OCI-LY7 (cell line): ENCODE measurements at regions not wholly inside any gene's neighbourhood (a gene's known extent, or its start where the extent isn't known, plus 50 kb on each side); places are given as distances from the start of the nearest gene placed in this dataset.

Experiments
- BruUV-seq: library from RNA; stranded (reverse); fragments of 400-500 nt; replicated peaks from 2 replicates; lab custom pipeline; 2021; lab: Mats Ljungman, UMichigan
- CTCF ChIA-PET: fragments of 300-600 bp; sonication (Branson Sonifier 250); formaldehyde crosslinking; loops from one replicate; lab custom pipeline; 2022; ENCODE audit warnings: antibody characterized with exemption; ENCODE audit not compliant: unreplicated experiment; lab: Charles Lee
- POLR2A ChIA-PET: fragments of 300-600 bp; sonication (Branson Sonifier 250); formaldehyde crosslinking; loops from one replicate; lab custom pipeline; 2022; ENCODE audit warnings: antibody characterized with exemption; lab: Charles Lee
- DNase-seq: peaks from one replicate; pipeline ENCODE4 v3.0.0-alpha.2; 2015; ENCODE audit warnings: low spot score
- H2AFZ ChIP-seq: fragments of 200-600 bp; sonication (generic), shearing (Covaris generic); 2 replicates; pipeline ENCODE4 v1.6.1; 2014; ENCODE audit warnings: mild to moderate bottlenecking, antibody characterized with exemption, low read length, moderate library complexity
- H3K27ac ChIP-seq: fragments of 200-600 bp; sonication (generic); 2 replicates; pipeline ENCODE4 v1.5.1; 2014; ENCODE audit warnings: mixed run types, low read depth, mild to moderate bottlenecking, moderate library complexity, low read length, inconsistent platforms; ENCODE audit not compliant: poor library complexity, severe bottlenecking
- H3K36me3 ChIP-seq: fragments of 200-600 bp; sonication (generic); 2 replicates; pipeline ENCODE4 v1.6.1; 2014; ENCODE audit warnings: mild to moderate bottlenecking, antibody characterized with exemption, low read length, moderate library complexity, mixed read lengths; ENCODE audit not compliant: insufficient read depth
- H3K4me1 ChIP-seq: fragments of 200-600 bp; sonication (generic); 2 replicates; pipeline ENCODE4 v1.5.1; 2014; ENCODE audit warnings: mild to moderate bottlenecking, low read length; ENCODE audit not compliant: insufficient read depth, poor library complexity, severe bottlenecking
- H3K4me2 ChIP-seq: fragments of 200-600 bp; sonication (generic); 2 replicates; pipeline ENCODE4 v1.6.1; 2014; ENCODE audit warnings: mild to moderate bottlenecking, low read length
- H3K4me3 ChIP-seq: fragments of 200-600 bp; sonication (generic); 2 replicates; pipeline ENCODE4 v1.5.1; 2014; ENCODE audit warnings: mild to moderate bottlenecking, low read depth, low read length; ENCODE audit not compliant: poor library complexity, severe bottlenecking
- H3K79me2 ChIP-seq: fragments of 200-600 bp; sonication (generic); 2 replicates; pipeline ENCODE4 v1.6.1; 2016; ENCODE audit warnings: low read depth, mild to moderate bottlenecking, low read length, moderate library complexity, mixed read lengths; ENCODE audit not compliant: insufficient read depth
- H3K9me2 ChIP-seq: fragments of 200-600 bp; sonication (generic); 2 replicates; pipeline ENCODE4 v1.6.1; 2016; ENCODE audit warnings: mild to moderate bottlenecking, low read length, mixed read lengths; ENCODE audit not compliant: insufficient read depth
- H3K9me3 ChIP-seq: fragments of 200-600 bp; sonication (generic); 2 replicates; pipeline ENCODE4 v1.6.1; 2014; ENCODE audit warnings: mild to moderate bottlenecking, mixed run types, low read length, mixed read lengths
- H4K20me1 ChIP-seq: fragments of 200-600 bp; sonication (generic); 2 replicates; pipeline ENCODE4 v1.6.1; 2014; ENCODE audit warnings: mild to moderate bottlenecking, antibody characterized with exemption, low read length, moderate library complexity, mixed read lengths; ENCODE audit not compliant: insufficient read depth
- CTCF ChIP-seq: fragments of 200-600 bp; sonication (generic); conservative IDR thresholded peaks from 2 replicates; pipeline ENCODE4 v1.5.1; 2014; ENCODE audit warnings: mild to moderate bottlenecking, antibody characterized with exemption, low read length, moderate library complexity, mixed read lengths
- EZH2phosphoT487 ChIP-seq: fragments of 200-600 bp; sonication (generic); IDR thresholded peaks from 2 replicates; pipeline ENCODE4 v1.6.1; 2018; ENCODE audit warnings: low read depth, borderline replicate concordance, mild to moderate bottlenecking, mixed run types, antibody characterized with exemption, low read length, moderate library complexity, mixed read lengths
- intact Hi-C: fragments of 100-400 bp; cut with micrococcal nuclease; formaldehyde crosslinking; loops from one replicate; pipeline ENCODE4 v1.10.0; 2022; ENCODE audit not compliant: unreplicated experiment

GRCh38 chr12:131353376-131353775 is 357.5 kb upstream of the SFSWAP start:
- TF ChIP-seq CTCF (no peak), EZH2phosphoT487 (no peak)
- Histone ChIP-seq H3K9me2 (no peaks in the 10 kb centered on the region), H3K79me2 (no peaks in the 10 kb centered on the region), H3K27ac (no peak overlapping the region), H3K9me3 (peaks cover 7% of the 10 kb centered on the region; the same call in 1 of the 2 replicates), H3K36me3 (no peaks in the 10 kb centered on the region), H3K4me2 (no peak overlapping the region), H3K4me3 (no peak overlapping the region), H3K4me1 (no peaks in the 10 kb centered on the region), H2AFZ (no peak overlapping the region), H4K20me1 (no peaks in the 10 kb centered on the region)
- BruUV-seq = no TSS peak
- no peak for DNase-seq
- intact Hi-C loops = no loop called here
- CTCF ChIA-PET = no interaction called here
- POLR2A ChIA-PET = no interaction called here

- no peak overlapping the region for H2AFZ ChIP-seq
- no peaks in the 10 kb centered on the region for H4K20me1 ChIP-seq
- H3K4me1 ChIP-seq = no peaks in the 10 kb centered on the region
- H3K9me3 ChIP-seq = peaks cover 7% of the 10 kb centered on the region; the same call in 1 of the 2 replicates
- POLR2A ChIA-PET = no interaction called here
- DNase-seq = no peak
- H3K4me3 ChIP-seq = no peak overlapping the region
- no peak overlapping the region for H3K4me2 ChIP-seq
- H3K27ac ChIP-seq = no peak overlapping the region
- BruUV-seq = no TSS peak
- intact Hi-C loops = no loop called here
- H3K9me2 ChIP-seq = no peaks in the 10 kb centered on the region
- CTCF ChIA-PET = no interaction called here
- H3K79me2 ChIP-seq = no peaks in the 10 kb centered on the region
- TF ChIP-seq CTCF = no peak
- TF ChIP-seq EZH2phosphoT487 = no peak
- H3K36me3 ChIP-seq = no peaks in the 10 kb centered on the region
These were observed 357.1 kb upstream of the SFSWAP start for GRCh38 chr12:131353826-131354225.

- peaks cover 7% of the 10 kb centered on the region; the same call in 1 of the 2 replicates for H3K9me3 ChIP-seq
- H3K9me2 ChIP-seq = no peaks in the 10 kb centered on the region
- TF ChIP-seq CTCF (no peak), EZH2phosphoT487 (no peak)
- no peaks in the 10 kb centered on the region for H3K79me2 ChIP-seq
- DNase-seq = no peak
- no peaks in the 10 kb centered on the region for H3K4me1 ChIP-seq
- POLR2A ChIA-PET = no interaction called here
- no peak overlapping the region for H3K4me3 ChIP-seq
- BruUV-seq = no TSS peak
- no peaks in the 10 kb centered on the region for H4K20me1 ChIP-seq
- H3K27ac ChIP-seq = no peak overlapping the region
- CTCF ChIA-PET = no interaction called here
- H3K4me2 ChIP-seq = no peak overlapping the region
- no peak overlapping the region for H2AFZ ChIP-seq
- no peaks in the 10 kb centered on the region for H3K36me3 ChIP-seq
- intact Hi-C loops = no loop called here
These were observed 355.3 kb upstream of the SFSWAP start for GRCh38 chr12:131355361-131356245.
